VCaP (cell line): ENCODE measurements at regions not wholly inside any gene's neighbourhood (a gene's known extent, or its start where the extent isn't known, plus 50 kb on each side); places are given as distances from the start of the nearest gene placed in this dataset.

Experiments
- H3K27ac ChIP-seq: fragments of 450-650 bp; 2 replicates; pipeline ENCODE4 v1.5.1; 2017
- TF ChIP-seq, protein P1 (sequence below): fragments of 450-650 bp; conservative IDR thresholded peaks from 2 replicates; pipeline ENCODE4 v1.5.1; 2017; ENCODE audit warnings: mild to moderate bottlenecking, moderate library complexity

DNA sequence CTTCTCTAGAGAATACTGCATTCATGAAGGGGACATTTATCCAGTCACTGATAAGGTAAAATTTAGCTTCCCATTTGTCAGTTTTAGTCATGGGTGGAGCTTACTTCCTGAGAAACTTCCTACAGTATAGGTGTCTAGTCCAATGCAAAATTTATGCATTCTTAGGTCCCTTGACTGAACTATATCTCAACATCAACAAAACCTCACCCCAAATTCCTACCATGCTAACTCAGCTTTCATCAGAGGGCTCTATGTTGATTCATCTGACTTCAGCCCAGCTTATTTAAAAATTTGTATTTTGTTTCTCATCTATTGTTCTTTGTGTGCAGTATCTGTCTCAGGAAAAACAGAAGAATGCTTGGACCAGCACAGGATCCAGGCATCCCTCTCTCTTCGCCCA is 296.4 kb upstream of the ACVR2A start:
- TF ChIP-seq, protein P1, sequence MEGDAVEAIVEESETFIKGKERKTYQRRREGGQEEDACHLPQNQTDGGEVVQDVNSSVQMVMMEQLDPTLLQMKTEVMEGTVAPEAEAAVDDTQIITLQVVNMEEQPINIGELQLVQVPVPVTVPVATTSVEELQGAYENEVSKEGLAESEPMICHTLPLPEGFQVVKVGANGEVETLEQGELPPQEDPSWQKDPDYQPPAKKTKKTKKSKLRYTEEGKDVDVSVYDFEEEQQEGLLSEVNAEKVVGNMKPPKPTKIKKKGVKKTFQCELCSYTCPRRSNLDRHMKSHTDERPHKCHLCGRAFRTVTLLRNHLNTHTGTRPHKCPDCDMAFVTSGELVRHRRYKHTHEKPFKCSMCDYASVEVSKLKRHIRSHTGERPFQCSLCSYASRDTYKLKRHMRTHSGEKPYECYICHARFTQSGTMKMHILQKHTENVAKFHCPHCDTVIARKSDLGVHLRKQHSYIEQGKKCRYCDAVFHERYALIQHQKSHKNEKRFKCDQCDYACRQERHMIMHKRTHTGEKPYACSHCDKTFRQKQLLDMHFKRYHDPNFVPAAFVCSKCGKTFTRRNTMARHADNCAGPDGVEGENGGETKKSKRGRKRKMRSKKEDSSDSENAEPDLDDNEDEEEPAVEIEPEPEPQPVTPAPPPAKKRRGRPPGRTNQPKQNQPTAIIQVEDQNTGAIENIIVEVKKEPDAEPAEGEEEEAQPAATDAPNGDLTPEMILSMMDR: no peak
- no peak overlapping the region for H3K27ac ChIP-seq

DNA sequence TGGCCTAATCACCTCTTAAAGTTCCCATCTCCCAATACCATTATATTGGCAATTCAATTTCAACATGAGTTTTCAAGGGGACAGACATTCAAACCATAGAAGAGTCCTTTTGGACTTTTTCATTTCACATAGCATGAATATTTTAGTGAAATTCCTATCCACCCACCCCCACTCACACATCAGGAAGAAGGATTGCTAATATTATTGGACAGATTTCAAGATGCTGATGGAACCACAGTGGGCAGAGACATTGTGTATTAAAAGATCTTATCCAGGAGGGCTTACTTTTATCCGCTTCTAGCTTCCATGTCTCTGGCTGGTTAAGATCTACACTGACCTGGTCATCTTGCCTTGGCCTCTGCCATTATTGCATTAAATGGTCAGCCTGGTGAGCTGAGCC is 297.4 kb upstream of the ACVR2A start:
- H3K27ac ChIP-seq: no peak overlapping the region
- TF ChIP-seq, protein P1: no peak

DNA sequence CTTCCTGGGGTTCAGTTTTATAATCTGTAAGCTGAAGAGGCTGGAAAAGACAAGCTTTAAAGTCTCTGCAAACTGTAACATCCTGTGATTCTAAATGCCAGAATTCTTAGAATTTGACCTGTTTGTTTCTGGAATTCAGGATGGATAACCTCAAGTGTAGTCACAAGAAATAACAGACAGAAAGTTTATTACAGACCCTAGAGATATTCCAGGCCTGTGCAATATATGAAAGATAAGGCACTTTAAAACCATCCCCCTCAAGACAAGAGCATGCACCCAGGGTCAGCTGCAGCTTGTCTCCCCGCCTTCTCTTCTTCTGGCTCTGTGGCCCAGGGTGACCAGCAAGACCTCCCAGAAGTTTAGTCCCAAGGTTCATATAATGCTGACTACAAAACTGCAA is 298.7 kb upstream of the ACVR2A start:
- TF ChIP-seq, protein P1: no peak
- no peak overlapping the region for H3K27ac ChIP-seq

DNA sequence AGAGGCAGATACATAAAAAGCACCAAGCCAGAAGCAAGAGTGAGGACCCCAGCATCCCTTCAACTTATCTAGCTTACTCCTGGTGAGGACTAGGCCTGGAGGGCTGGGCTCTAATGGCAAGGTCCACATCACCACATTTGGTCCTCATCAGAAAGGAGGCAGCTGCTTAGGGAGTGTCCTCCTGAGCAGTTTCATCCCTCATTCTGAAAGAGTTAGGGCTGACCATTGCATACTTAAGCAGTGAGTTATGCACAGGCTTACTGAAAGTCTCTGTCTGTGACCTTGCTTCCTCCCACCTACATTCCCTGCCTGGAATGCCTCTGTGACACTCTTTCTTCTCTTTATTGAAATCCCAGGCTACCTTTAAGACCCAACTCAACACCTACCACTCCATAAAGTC is 301.8 kb upstream of the ACVR2A start:
- TF ChIP-seq, protein P1: no peak
- H3K27ac ChIP-seq: no peak overlapping the region

DNA sequence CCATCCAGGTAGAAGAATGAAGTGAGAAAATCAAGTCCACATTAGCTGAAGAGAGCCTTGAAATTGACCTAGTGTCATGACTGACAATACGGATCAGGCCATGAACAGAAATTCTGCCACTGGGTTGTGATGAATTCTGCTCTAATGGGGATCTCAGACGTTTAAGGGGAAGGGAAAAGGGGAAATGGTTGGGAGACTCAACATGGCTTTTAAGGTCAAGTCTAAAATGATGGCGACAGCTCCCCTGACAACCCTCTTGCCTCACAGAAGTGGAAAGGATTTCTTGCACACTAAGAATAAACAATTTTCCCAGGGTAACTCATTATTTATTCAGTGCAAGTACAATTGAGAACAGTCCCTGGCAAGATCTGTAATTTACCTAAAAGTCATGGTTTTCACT is 302.5 kb upstream of the ACVR2A start:
- H3K27ac ChIP-seq: no peak overlapping the region
- TF ChIP-seq, protein P1: no peak

DNA sequence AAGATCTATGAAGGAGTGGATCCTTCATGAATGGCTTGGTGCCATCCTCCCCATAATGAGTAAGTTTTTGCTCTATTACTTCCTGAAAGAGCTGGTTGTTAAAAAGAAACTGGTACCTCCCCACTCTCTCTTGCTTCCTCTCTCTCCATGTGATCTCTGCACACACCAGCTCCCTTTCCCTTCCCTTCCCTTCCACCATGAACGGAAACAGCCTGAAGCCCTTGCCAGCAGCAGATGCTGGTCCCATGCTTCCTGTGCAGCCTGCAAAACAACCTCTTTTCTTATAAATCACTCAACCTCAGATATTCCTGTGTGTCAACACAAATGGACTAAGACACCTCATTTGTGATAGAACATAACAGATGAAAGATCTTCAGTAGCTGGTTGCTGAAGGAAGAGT is 303.5 kb upstream of the ACVR2A start:
- no peak overlapping the region for H3K27ac ChIP-seq
- TF ChIP-seq, protein P1: no peak

DNA sequence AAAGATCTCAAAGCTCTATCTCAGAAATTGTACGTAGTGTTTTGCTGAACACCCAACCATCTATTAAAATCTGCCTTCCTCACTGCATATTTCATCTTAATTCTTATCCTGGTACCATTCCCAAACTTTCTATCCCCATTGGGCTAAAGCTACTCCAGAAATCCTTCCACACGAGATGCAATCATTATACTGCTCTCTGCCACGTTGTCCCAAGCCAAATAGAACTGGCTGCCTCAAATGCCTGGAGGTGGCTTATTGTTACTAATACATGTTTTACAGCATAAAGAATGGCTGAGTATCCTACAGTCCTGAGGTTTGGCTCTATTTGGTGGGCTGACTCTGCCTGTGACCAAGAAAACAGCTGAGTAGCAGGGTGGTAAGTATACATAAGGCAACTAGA is 306.0 kb upstream of the ACVR2A start:
- H3K27ac ChIP-seq: no peak overlapping the region
- TF ChIP-seq, protein P1: no peak

DNA sequence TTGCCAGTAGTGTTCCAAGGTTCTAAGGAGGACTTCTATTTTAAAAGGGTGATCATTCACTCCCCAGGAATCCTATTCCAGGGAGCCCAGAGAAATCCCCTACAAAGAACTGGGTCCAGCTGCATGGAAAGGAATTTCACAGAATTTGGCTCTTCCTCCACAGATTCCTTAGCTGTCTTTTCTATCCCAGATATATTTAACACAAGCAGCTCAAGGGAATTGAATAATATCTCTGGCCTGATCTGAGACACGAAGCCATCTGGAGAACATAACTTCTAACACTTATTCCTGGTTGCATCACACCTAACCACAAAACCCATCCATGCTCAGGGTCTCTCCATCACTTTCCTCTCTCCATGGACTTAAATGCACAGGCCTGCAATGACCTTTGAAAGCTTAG is 306.7 kb upstream of the ACVR2A start:
- TF ChIP-seq, protein P1: no peak
- no peak overlapping the region for H3K27ac ChIP-seq
